Activated T-cell treated with anti-CD3 and anti-CD28 coated beads, Interleukin-2, amount 50 U/mL, for 72 hours (primary cell): ENCODE measurements at regions not wholly inside any gene's neighbourhood (a gene's known extent, or its start where the extent isn't known, plus 50 kb on each side); places are given as distances from the start of the nearest gene placed in this dataset.
A peak's percentile ranks its signal among the peaks of the same experiment; 100 is the strongest.

Experiments
- ATAC-seq, 2 donors: fragments of 150-1000 bp; cut with Tn5 transposase; replicated peaks in 1 of 2; 2 replicates each; pipeline ENCODE4 v1.10.0; 2021; ENCODE audit warnings: moderate library complexity in 2 of 2, mild to moderate bottlenecking in 1 of 2
- DNase-seq, 2 donors: peaks; one replicate each; pipeline ENCODE4 v3.0.0; 2021 to 2022; ENCODE audit warnings: mixed read lengths in 1 of 2
- H3K27ac Mint-ChIP-seq: one replicate; pipeline ENCODE4 v1.8.0; 2022; ENCODE audit warnings: mild to moderate bottlenecking, moderate library complexity, mixed read lengths
- H3K27me3 Mint-ChIP-seq: one replicate; pipeline ENCODE4 v1.8.0; 2022; ENCODE audit warnings: low read depth, mixed read lengths
- H3K36me3 Mint-ChIP-seq, 2 donors: one replicate each; pipeline ENCODE4 v1.8.0; 2022; ENCODE audit warnings: mixed read lengths in 2 of 2, mild to moderate bottlenecking in 1 of 2; ENCODE audit not compliant: insufficient read depth in 2 of 2
- H3K4me1 Mint-ChIP-seq: one replicate; pipeline ENCODE4 v1.8.0; 2022; ENCODE audit warnings: low read depth, mixed read lengths
- H3K4me3 Mint-ChIP-seq, 2 donors: one replicate each; pipeline ENCODE4 v1.8.0; 2022; ENCODE audit warnings: mild to moderate bottlenecking in 2 of 2, mixed read lengths in 2 of 2, moderate library complexity in 2 of 2
- H3K9me3 Mint-ChIP-seq, 2 donors: one replicate each; pipeline ENCODE4 v1.8.0; 2022; ENCODE audit warnings: mixed read lengths in 2 of 2

- H3K4me3 Mint-ChIP-seq, result no peak overlapping the region
- H3K36me3 Mint-ChIP-seq, result no peaks in the 10 kb centered on the region
- H3K27ac Mint-ChIP-seq, result no peak overlapping the region
- H3K9me3 Mint-ChIP-seq, result peaks cover 0 to 3% of the 10 kb centered on the region in 2 donors
- DNase-seq (no peak), ATAC-seq (no peak)
- H3K27me3 Mint-ChIP-seq, result peaks cover 52% of the 10 kb centered on the region
- H3K4me1 Mint-ChIP-seq, result no peaks in the 10 kb centered on the region
Measured at GRCh38 chr2:39504790-39505335, 67.8 kb upstream of the MAP4K3 start.

DNA sequence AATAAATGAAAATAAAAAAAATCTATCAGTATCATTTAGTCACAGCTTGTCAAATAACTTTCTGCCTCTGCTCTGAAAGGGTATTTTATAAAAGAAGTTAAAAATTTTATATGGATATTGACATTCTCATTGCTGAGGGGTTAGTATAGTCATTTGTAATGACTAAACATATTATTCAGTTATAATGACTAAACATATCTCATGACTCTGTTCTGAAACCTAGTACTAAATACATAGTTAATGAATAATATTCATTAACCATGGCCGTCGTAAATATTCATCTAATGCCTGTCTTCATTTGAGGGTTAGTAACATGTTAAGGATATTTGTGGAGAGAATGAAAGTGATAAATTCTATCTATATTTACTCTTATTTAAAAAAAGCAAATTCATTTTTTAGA, 69.1 kb upstream of the MAP4K3 start:
- H3K36me3 Mint-ChIP-seq, result no peaks in the 10 kb centered on the region
- peaks cover 40% of the 10 kb centered on the region for H3K27me3 Mint-ChIP-seq
- no peaks in the 10 kb centered on the region for H3K9me3 Mint-ChIP-seq
- ATAC-seq (no peak), DNase-seq (no peak)
- H3K4me1 Mint-ChIP-seq, result peaks cover 2% of the 10 kb centered on the region
- H3K4me3 Mint-ChIP-seq, result no peak overlapping the region
- no peak overlapping the region for H3K27ac Mint-ChIP-seq

GRCh38 chr2:39508198-39508597, 71.1 kb upstream of the MAP4K3 start:
- no peak overlapping the region for H3K27ac Mint-ChIP-seq
- H3K36me3 Mint-ChIP-seq, result no peaks in the 10 kb centered on the region
- H3K9me3 Mint-ChIP-seq, result no peaks in the 10 kb centered on the region
- peaks cover 27% of the 10 kb centered on the region for H3K27me3 Mint-ChIP-seq
- ATAC-seq (no peak), DNase-seq (no peak)
- no peak overlapping the region for H3K4me3 Mint-ChIP-seq
- peaks cover 22% of the 10 kb centered on the region for H3K4me1 Mint-ChIP-seq

- Mint-ChIP-seq H3K4me1 (peaks cover 36% of the 10 kb centered on the region), H3K27me3 (peaks cover 18% of the 10 kb centered on the region), H3K4me3 (no peak overlapping the region), H3K9me3 (no peaks in the 10 kb centered on the region), H3K36me3 (no peaks in the 10 kb centered on the region), H3K27ac (no peak overlapping the region)
- DNase-seq, result no peak
- no peak for ATAC-seq
Measured at GRCh38 chr2:39510140-39510539, 73.1 kb upstream of the MAP4K3 start.

GRCh38 chr2:39511219-39511604, 74.1 kb upstream of the MAP4K3 start:
- H3K4me1 Mint-ChIP-seq, result peaks cover 40% of the 10 kb centered on the region
- no peak overlapping the region for H3K27ac Mint-ChIP-seq
- ATAC-seq (no peak), DNase-seq (no peak)
- H3K4me3 Mint-ChIP-seq, result no peak overlapping the region
- no peaks in the 10 kb centered on the region for H3K36me3 Mint-ChIP-seq
- H3K9me3 Mint-ChIP-seq, result no peaks in the 10 kb centered on the region
- peaks cover 23% of the 10 kb centered on the region for H3K27me3 Mint-ChIP-seq

GRCh38 chr2:39511605-39512433, 74.7 kb upstream of the MAP4K3 start:
- Mint-ChIP-seq H3K27me3 (peaks cover 25% of the 10 kb centered on the region), H3K27ac (peak overlapping the region; percentile 52), H3K9me3 (no peaks in the 10 kb centered on the region), H3K36me3 (no peaks in the 10 kb centered on the region), H3K4me1 (peaks cover 40% of the 10 kb centered on the region), H3K4me3 (peak overlapping the region; percentile 61 to 64)
- peak; percentile 14 to 19 for ATAC-seq
- DNase-seq, result peak in 1 of 2 donors; percentile 3

- ATAC-seq (peak; percentile 68 to 69), DNase-seq (peak; percentile 10 to 24)
- Mint-ChIP-seq H3K27ac (peak overlapping the region; percentile 52), H3K36me3 (no peaks in the 10 kb centered on the region), H3K4me3 (peak overlapping the region; percentile 61 to 64), H3K27me3 (peaks cover 25% of the 10 kb centered on the region), H3K9me3 (no peaks in the 10 kb centered on the region), H3K4me1 (peaks cover 45% of the 10 kb centered on the region)
Measured at GRCh38 chr2:39512434-39512935, 75.4 kb upstream of the MAP4K3 start.

GRCh38 chr2:39512941-39513340, 75.9 kb upstream of the MAP4K3 start:
- Mint-ChIP-seq H3K4me1 (peaks cover 45% of the 10 kb centered on the region), H3K4me3 (peak overlapping the region; percentile 61 to 64), H3K9me3 (no peaks in the 10 kb centered on the region), H3K27me3 (peaks cover 23% of the 10 kb centered on the region), H3K27ac (peak overlapping the region; percentile 52), H3K36me3 (no peaks in the 10 kb centered on the region)
- peak in 1 of 2 donors; percentile 5 for ATAC-seq
- no peak for DNase-seq

GRCh38 chr2:39513641-39514094, 76.6 kb upstream of the MAP4K3 start:
- ATAC-seq (peak; percentile 81 to 85), DNase-seq (peak; percentile 76 to 83)
- Mint-ChIP-seq H3K27ac (peak overlapping the region; percentile 52), H3K4me1 (peaks cover 45% of the 10 kb centered on the region), H3K36me3 (no peaks in the 10 kb centered on the region), H3K27me3 (peaks cover 19% of the 10 kb centered on the region), H3K9me3 (no peaks in the 10 kb centered on the region), H3K4me3 (peak overlapping the region; percentile 61 to 64)

- DNase-seq (no peak), ATAC-seq (no peak)
- Mint-ChIP-seq H3K4me1 (peaks cover 45% of the 10 kb centered on the region), H3K27ac (no peak overlapping the region), H3K36me3 (no peaks in the 10 kb centered on the region), H3K4me3 (no peak overlapping the region), H3K9me3 (no peaks in the 10 kb centered on the region), H3K27me3 (peaks cover 8% of the 10 kb centered on the region)
Measured at GRCh38 chr2:39514825-39515224, 77.7 kb upstream of the MAP4K3 start.

DNA sequence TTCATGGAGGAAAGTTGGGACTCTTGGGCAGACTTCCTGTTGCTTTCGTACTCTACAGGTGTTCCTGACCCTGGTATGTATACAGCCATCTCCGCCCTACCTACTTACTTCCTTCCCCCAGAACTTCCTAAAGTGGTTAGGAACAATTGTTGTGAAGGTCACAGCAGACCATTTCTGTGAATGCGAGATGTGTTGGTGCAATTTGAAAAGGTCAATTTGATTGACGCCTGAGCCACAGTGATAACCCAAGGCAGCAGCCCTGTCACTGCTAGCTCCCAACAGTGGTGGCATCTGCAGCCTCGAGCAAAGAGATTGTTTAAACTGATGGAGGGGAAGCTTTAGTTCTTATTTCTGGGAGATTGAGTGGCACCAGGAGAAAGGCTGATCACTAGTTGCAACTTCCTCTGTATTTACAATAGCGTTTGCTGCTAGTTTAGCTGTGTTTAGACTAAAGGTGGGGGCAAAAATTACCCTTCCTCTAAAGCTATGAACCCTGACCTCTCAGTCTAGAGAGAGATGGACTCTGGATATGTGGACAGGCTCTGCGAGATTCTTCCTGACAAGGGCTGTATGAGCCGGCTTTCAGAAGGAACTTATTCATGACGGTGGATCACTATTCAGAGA, 78.3 kb upstream of the MAP4K3 start:
- no peaks in the 10 kb centered on the region for H3K36me3 Mint-ChIP-seq
- peaks cover 7% of the 10 kb centered on the region for H3K27me3 Mint-ChIP-seq
- no peak for ATAC-seq
- no peak overlapping the region for H3K27ac Mint-ChIP-seq
- no peak overlapping the region for H3K4me3 Mint-ChIP-seq
- peaks cover 45% of the 10 kb centered on the region for H3K4me1 Mint-ChIP-seq
- no peak for DNase-seq
- H3K9me3 Mint-ChIP-seq, result no peaks in the 10 kb centered on the region

DNA sequence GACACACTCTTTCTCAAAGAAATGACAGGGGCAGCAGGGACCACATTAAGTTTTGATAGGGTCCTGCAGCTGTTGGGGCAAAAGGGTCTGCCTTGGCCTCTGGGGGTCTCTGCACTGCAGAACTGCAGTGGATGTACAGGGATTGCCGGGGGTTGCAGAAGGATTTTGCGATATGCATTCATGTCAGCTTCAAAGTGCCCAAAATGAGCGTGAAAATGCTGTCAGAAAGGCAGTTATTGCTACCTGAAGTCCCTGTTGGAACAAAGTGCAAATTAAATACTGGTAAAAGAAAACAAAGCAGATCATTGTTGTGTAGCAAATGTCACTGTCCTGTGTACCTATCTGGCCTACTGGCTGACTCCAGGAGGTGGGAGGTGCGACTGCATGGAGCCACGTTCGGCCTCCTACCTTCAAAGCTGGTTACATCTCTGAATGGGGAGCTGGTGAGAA, 78.8 kb upstream of the MAP4K3 start:
- H3K27ac Mint-ChIP-seq, result no peak overlapping the region
- peaks cover 7% of the 10 kb centered on the region for H3K27me3 Mint-ChIP-seq
- H3K4me3 Mint-ChIP-seq, result no peak overlapping the region
- no peak for ATAC-seq
- peaks cover 0 to 3% of the 10 kb centered on the region in 2 donors for H3K36me3 Mint-ChIP-seq
- no peak for DNase-seq
- no peaks in the 10 kb centered on the region for H3K9me3 Mint-ChIP-seq
- peaks cover 45% of the 10 kb centered on the region for H3K4me1 Mint-ChIP-seq
